M059J (cell line): ENCODE measurements at regions not wholly inside any gene's neighbourhood (a gene's known extent, or its start where the extent isn't known, plus 50 kb on each side); places are given as distances from the start of the nearest gene placed in this dataset.
A peak's percentile ranks its signal among the peaks of the same experiment; 100 is the strongest.
"Not testable (repeated sequence)": the region's sequence is repeated elsewhere in the genome, so short reads cannot be mapped to it uniquely, and the experiment has no call there.

ENCODE experiments used
- DNase-seq: peaks from one replicate; pipeline ENCODE4 v3.0.0-alpha.2; 2012; ENCODE audit warnings: low read depth

- DNase-seq = no peak
These were observed 867.0 kb upstream of the CNTN5 start for GRCh38 chr11:98153752-98154151.

GRCh38 chr11:98155696-98156095 is 865.1 kb upstream of the CNTN5 start:
- no peak for DNase-seq

GRCh38 chr11:98177925-98178324 is 842.8 kb upstream of the CNTN5 start:
- no peak for DNase-seq

- no peak for DNase-seq
These were observed 840.2 kb upstream of the CNTN5 start for GRCh38 chr11:98180511-98180910.

- DNase-seq = no peak
These were observed 839.8 kb upstream of the CNTN5 start for GRCh38 chr11:98180921-98181320.

- peak; percentile 3 for DNase-seq
These were observed 837.7 kb upstream of the CNTN5 start for GRCh38 chr11:98183034-98183433.

- no peak for DNase-seq
These were observed 835.5 kb upstream of the CNTN5 start for GRCh38 chr11:98185245-98185644.

- DNase-seq = peak; percentile 31
These were observed 826.1 kb upstream of the CNTN5 start for GRCh38 chr11:98194611-98195010.

GRCh38 chr11:98195300-98195699 is 825.4 kb upstream of the CNTN5 start:
- DNase-seq = no peak

- no peak for DNase-seq
These were observed 813.7 kb upstream of the CNTN5 start for GRCh38 chr11:98207086-98207485.

- DNase-seq = peak; percentile 3
These were observed 793.5 kb upstream of the CNTN5 start for GRCh38 chr11:98227278-98227677.

GRCh38 chr11:98230678-98231077 is 790.1 kb upstream of the CNTN5 start:
- no peak for DNase-seq

GRCh38 chr11:98234698-98235097 is 786.1 kb upstream of the CNTN5 start:
- DNase-seq = no peak

GRCh38 chr11:98243897-98244296 is 776.9 kb upstream of the CNTN5 start:
- DNase-seq = no peak

GRCh38 chr11:98260983-98261382 is 759.8 kb upstream of the CNTN5 start:
- no peak for DNase-seq

GRCh38 chr11:98277251-98277912 is 743.4 kb upstream of the CNTN5 start:
- peak; percentile 16 for DNase-seq

GRCh38 chr11:98289617-98290263 is 731.0 kb upstream of the CNTN5 start:
- DNase-seq = no peak

GRCh38 chr11:98296091-98296880 is 724.5 kb upstream of the CNTN5 start:
- DNase-seq = no peak

GRCh38 chr11:98300719-98301118 is 720.0 kb upstream of the CNTN5 start:
- peak; percentile 3 for DNase-seq

GRCh38 chr11:98307827-98308491 is 712.8 kb upstream of the CNTN5 start:
- no peak for DNase-seq

- not testable (repeated sequence) for DNase-seq
These were observed 690.4 kb upstream of the CNTN5 start for GRCh38 chr11:98330306-98330705.

- DNase-seq = peak; percentile 14
These were observed 662.2 kb upstream of the CNTN5 start for GRCh38 chr11:98358551-98358950.
